HG03354 (cell line): ENCODE measurements at regions not wholly inside any gene's neighbourhood (a gene's known extent, or its start where the extent isn't known, plus 50 kb on each side); places are given as distances from the start of the nearest gene placed in this dataset.

Source experiments
- ATAC-seq: cut with Tn5 transposase; IDR thresholded peaks from one replicate; pipeline ENCODE4 v1.9.1; 2021; ENCODE audit warnings: mild to moderate bottlenecking; ENCODE audit not compliant: unreplicated experiment, poor library complexity, severe bottlenecking

- no peak for ATAC-seq
These were observed 720.2 kb downstream of the PTPRU start for GRCh38 chr1:29956349-29957030.

GRCh38 chr1:29954591-29954990 lies 718.3 kb downstream of the PTPRU start:
- no peak for ATAC-seq

GRCh38 chr1:29953961-29954360 lies 717.6 kb downstream of the PTPRU start:
- no peak for ATAC-seq

GRCh38 chr1:29949676-29950075 lies 713.4 kb downstream of the PTPRU start:
- ATAC-seq, result no peak

GRCh38 chr1:29948581-29948980 lies 712.3 kb downstream of the PTPRU start:
- ATAC-seq, result no peak

- no peak for ATAC-seq
These were observed 709.7 kb downstream of the PTPRU start for GRCh38 chr1:29946057-29946456.

GRCh38 chr1:29945426-29945825 lies 709.1 kb downstream of the PTPRU start:
- ATAC-seq, result no peak

GRCh38 chr1:29944253-29944905 lies 708.1 kb downstream of the PTPRU start:
- ATAC-seq, result no peak

- no peak for ATAC-seq
These were observed 706.7 kb downstream of the PTPRU start for GRCh38 chr1:29943034-29943433.

- no peak for ATAC-seq
These were observed 702.8 kb downstream of the PTPRU start for GRCh38 chr1:29939079-29939478.

GRCh38 chr1:29937356-29937755 lies 701.0 kb downstream of the PTPRU start:
- ATAC-seq, result no peak

GRCh38 chr1:29936031-29936544 lies 699.8 kb downstream of the PTPRU start:
- ATAC-seq, result no peak

GRCh38 chr1:29934255-29934772 lies 698.0 kb downstream of the PTPRU start:
- ATAC-seq, result no peak

GRCh38 chr1:29933067-29933466 lies 696.7 kb downstream of the PTPRU start:
- no peak for ATAC-seq

GRCh38 chr1:29932626-29933025 lies 696.3 kb downstream of the PTPRU start:
- ATAC-seq, result no peak

- no peak for ATAC-seq
These were observed 695.3 kb downstream of the PTPRU start for GRCh38 chr1:29931477-29932175.

GRCh38 chr1:29925058-29925457 lies 688.7 kb downstream of the PTPRU start:
- no peak for ATAC-seq

- ATAC-seq, result no peak
These were observed 687.7 kb downstream of the PTPRU start for GRCh38 chr1:29924017-29924431.

- no peak for ATAC-seq
These were observed 685.4 kb downstream of the PTPRU start for GRCh38 chr1:29921741-29922140.

GRCh38 chr1:29920784-29921183 lies 684.5 kb downstream of the PTPRU start:
- ATAC-seq, result no peak

- ATAC-seq, result no peak
These were observed 684.0 kb downstream of the PTPRU start for GRCh38 chr1:29920316-29920715.
